ENCODE measurements at regions not wholly inside any gene's neighbourhood (a gene's known extent, or its start where the extent isn't known, plus 50 kb on each side); places are given as distances from the start of the nearest gene placed in this dataset.

DNA sequence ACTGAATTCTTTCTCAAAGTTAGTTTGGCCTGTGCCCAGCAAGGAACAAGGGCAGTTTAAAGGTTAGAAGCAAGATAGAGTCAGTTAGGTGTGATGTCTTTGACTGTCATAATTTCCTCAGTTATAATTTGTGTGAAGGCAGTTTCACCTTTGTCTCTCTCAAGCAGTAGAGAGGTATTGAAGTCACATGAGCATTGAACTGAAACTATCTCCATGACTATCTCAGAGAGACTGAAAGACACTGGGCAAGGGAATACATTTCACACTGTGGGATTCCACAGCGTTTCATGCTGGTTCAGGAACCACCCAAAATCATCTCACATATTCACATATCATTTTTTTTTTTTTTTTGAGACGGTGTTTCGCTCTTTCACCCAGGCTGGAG lies 366.1 kb downstream of the PREX1 start:
- no peaks in the 10 kb centered on the region for H3K36me3 ChIP-seq
- H3K4me3 ChIP-seq: no peak overlapping the region
- no peak for DNase-seq
- no peak overlapping the region for H3K27ac ChIP-seq
- peaks cover 0 to 17% of the 10 kb centered on the region in 2 donors for H3K27me3 ChIP-seq
- no peaks in the 10 kb centered on the region for H3K9me3 ChIP-seq
- H3K4me1 ChIP-seq: no peaks in the 10 kb centered on the region
- TF ChIP-seq, protein P1, sequence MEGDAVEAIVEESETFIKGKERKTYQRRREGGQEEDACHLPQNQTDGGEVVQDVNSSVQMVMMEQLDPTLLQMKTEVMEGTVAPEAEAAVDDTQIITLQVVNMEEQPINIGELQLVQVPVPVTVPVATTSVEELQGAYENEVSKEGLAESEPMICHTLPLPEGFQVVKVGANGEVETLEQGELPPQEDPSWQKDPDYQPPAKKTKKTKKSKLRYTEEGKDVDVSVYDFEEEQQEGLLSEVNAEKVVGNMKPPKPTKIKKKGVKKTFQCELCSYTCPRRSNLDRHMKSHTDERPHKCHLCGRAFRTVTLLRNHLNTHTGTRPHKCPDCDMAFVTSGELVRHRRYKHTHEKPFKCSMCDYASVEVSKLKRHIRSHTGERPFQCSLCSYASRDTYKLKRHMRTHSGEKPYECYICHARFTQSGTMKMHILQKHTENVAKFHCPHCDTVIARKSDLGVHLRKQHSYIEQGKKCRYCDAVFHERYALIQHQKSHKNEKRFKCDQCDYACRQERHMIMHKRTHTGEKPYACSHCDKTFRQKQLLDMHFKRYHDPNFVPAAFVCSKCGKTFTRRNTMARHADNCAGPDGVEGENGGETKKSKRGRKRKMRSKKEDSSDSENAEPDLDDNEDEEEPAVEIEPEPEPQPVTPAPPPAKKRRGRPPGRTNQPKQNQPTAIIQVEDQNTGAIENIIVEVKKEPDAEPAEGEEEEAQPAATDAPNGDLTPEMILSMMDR (IDR thresholded peaks at IDR 0.05): no peak
- intact Hi-C loops (cut with DNase I; ENCODE audit: low total_unique reads): no loop called here

- TF ChIP-seq, protein P1 (IDR thresholded peaks at IDR 0.05): no peak
- peak in 1 of 2 donors; percentile 15 for DNase-seq
- no peaks in the 10 kb centered on the region for H3K36me3 ChIP-seq
- peaks cover 0 to 18% of the 10 kb centered on the region in 2 donors for H3K27me3 ChIP-seq
- intact Hi-C loops (cut with DNase I; ENCODE audit: low total_unique reads): no loop called here
- H3K4me3 ChIP-seq: no peak overlapping the region
- H3K9me3 ChIP-seq: no peaks in the 10 kb centered on the region
- H3K4me1 ChIP-seq: no peaks in the 10 kb centered on the region
- H3K27ac ChIP-seq: no peak overlapping the region
Measured at GRCh38 chr20:48461091-48461734, 366.6 kb downstream of the PREX1 start.

DNA sequence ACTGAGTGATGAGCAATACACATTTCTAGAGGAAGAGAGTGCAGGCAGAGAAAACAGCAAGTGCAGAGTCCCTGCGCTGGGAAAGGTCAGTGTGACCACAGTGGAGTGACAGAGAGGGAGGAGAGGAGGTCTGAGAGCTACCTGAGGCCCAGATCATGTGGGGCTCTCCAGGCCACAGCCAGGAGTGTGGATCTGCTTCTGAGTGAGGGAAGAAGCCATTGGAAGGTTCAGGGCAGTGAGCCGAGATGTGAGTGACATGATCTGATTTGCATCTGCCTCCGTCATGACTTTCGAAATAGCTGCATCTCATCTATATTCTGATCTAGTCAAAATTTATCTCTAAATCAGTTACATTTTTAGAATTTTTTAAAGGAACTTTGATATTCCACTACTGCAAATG lies 367.1 kb downstream of the PREX1 start:
- TF ChIP-seq, protein P1 (IDR thresholded peaks at IDR 0.05): no peak
- DNase-seq: peak in 1 of 2 donors; percentile 24
- no peaks in the 10 kb centered on the region for H3K36me3 ChIP-seq
- intact Hi-C loops (cut with DNase I; ENCODE audit: low total_unique reads): no loop called here
- peaks cover 0 to 23% of the 10 kb centered on the region in 2 donors for H3K27me3 ChIP-seq
- no peak overlapping the region for H3K4me3 ChIP-seq
- H3K4me1 ChIP-seq: no peaks in the 10 kb centered on the region
- no peak overlapping the region for H3K27ac ChIP-seq
- no peaks in the 10 kb centered on the region for H3K9me3 ChIP-seq

GRCh38 chr20:48459722-48460395 lies 367.9 kb downstream of the PREX1 start:
- TF ChIP-seq, protein P1 (IDR thresholded peaks at IDR 0.05): no peak
- Histone ChIP-seq H3K36me3 (no peaks in the 10 kb centered on the region), H3K9me3 (no peaks in the 10 kb centered on the region), H3K27ac (no peak overlapping the region), H3K4me3 (no peak overlapping the region), H3K4me1 (no peaks in the 10 kb centered on the region), H3K27me3 (peaks cover 0 to 30% of the 10 kb centered on the region in 2 donors)
- intact Hi-C loops (cut with DNase I; ENCODE audit: low total_unique reads): no loop called here
- peak in 1 of 2 donors; percentile 34 for DNase-seq

GRCh38 chr20:48458601-48459385 lies 369.0 kb downstream of the PREX1 start:
- H3K4me3 ChIP-seq: no peak overlapping the region
- TF ChIP-seq, protein P1 (IDR thresholded peaks at IDR 0.05): no peak
- H3K9me3 ChIP-seq: no peaks in the 10 kb centered on the region
- DNase-seq: peak in 1 of 2 donors; percentile 34
- no peaks in the 10 kb centered on the region for H3K36me3 ChIP-seq
- peaks cover 0 to 33% of the 10 kb centered on the region in 2 donors for H3K27me3 ChIP-seq
- H3K27ac ChIP-seq: no peak overlapping the region
- no peaks in the 10 kb centered on the region for H3K4me1 ChIP-seq
- intact Hi-C loops (cut with DNase I; ENCODE audit: low total_unique reads): no loop called here
